ENCODE measurements at regions not wholly inside any gene's neighbourhood (a gene's known extent, or its start where the extent isn't known, plus 50 kb on each side); places are given as distances from the start of the nearest gene placed in this dataset.
"Not testable (repeated sequence)": the region's sequence is repeated elsewhere in the genome, so short reads cannot be mapped to it uniquely, and the experiment has no call there.

- H3K9me3 ChIP-seq (ENCODE audit: control insufficient read depth in 2 of 2, insufficient read depth in 1 of 2, low read length in 1 of 2); H3K36me3 ChIP-seq (ENCODE audit: control insufficient read depth in 2 of 2, insufficient read depth in 2 of 2, low read length in 1 of 2); H3K4me1 ChIP-seq (ENCODE audit: control insufficient read depth in 2 of 2, insufficient read depth in 2 of 2, low read length in 2 of 2); H3K27ac ChIP-seq (ENCODE audit: low read depth in 1 of 2, low read length in 1 of 2); H3K27me3 ChIP-seq (ENCODE audit: control insufficient read depth in 2 of 2, insufficient read depth in 1 of 2, low read length in 1 of 2); DNase-seq (ENCODE audit: low read depth in 6 of 9, low spot score in 9 of 9); H3K4me3 ChIP-seq (ENCODE audit: low read length in 2 of 2): not testable (repeated sequence)
- 0% methylated on average over 1 of the region's 1 CpG for WGBS
These were observed 271.8 kb upstream of the NBPF12 start for GRCh38 chr1:146666275-146666674.

GRCh38 chr1:146660242-146660641 is 277.9 kb upstream of the NBPF12 start:
- H3K27ac ChIP-seq (ENCODE audit: low read depth in 1 of 2, low read length in 1 of 2); DNase-seq (ENCODE audit: low read depth in 6 of 9, low spot score in 9 of 9); H3K9me3 ChIP-seq (ENCODE audit: control insufficient read depth in 2 of 2, insufficient read depth in 1 of 2, low read length in 1 of 2); H3K4me3 ChIP-seq (ENCODE audit: low read length in 2 of 2); H3K36me3 ChIP-seq (ENCODE audit: control insufficient read depth in 2 of 2, insufficient read depth in 2 of 2, low read length in 1 of 2); H3K27me3 ChIP-seq (ENCODE audit: control insufficient read depth in 2 of 2, insufficient read depth in 1 of 2, low read length in 1 of 2); H3K4me1 ChIP-seq (ENCODE audit: control insufficient read depth in 2 of 2, insufficient read depth in 2 of 2, low read length in 2 of 2): not testable (repeated sequence)
- 98% methylated on average over 3 of the region's 4 CpGs for WGBS

GRCh38 chr1:146656356-146657060 is 281.6 kb upstream of the NBPF12 start:
- not testable (repeated sequence) for H3K9me3 ChIP-seq (ENCODE audit: control insufficient read depth in 2 of 2, insufficient read depth in 1 of 2, low read length in 1 of 2); H3K27ac ChIP-seq (ENCODE audit: low read depth in 1 of 2, low read length in 1 of 2); H3K4me3 ChIP-seq (ENCODE audit: low read length in 2 of 2); H3K4me1 ChIP-seq (ENCODE audit: control insufficient read depth in 2 of 2, insufficient read depth in 2 of 2, low read length in 2 of 2); DNase-seq (ENCODE audit: low read depth in 6 of 9, low spot score in 9 of 9); H3K36me3 ChIP-seq (ENCODE audit: control insufficient read depth in 2 of 2, insufficient read depth in 2 of 2, low read length in 1 of 2); H3K27me3 ChIP-seq (ENCODE audit: control insufficient read depth in 2 of 2, insufficient read depth in 1 of 2, low read length in 1 of 2)
- 94% methylated on average over 3 of the region's 3 CpGs for WGBS

GRCh38 chr1:146654763-146655162 is 283.4 kb upstream of the NBPF12 start:
- not testable (repeated sequence) for H3K4me3 ChIP-seq (ENCODE audit: low read length in 2 of 2); H3K9me3 ChIP-seq (ENCODE audit: control insufficient read depth in 2 of 2, insufficient read depth in 1 of 2, low read length in 1 of 2); H3K27ac ChIP-seq (ENCODE audit: low read depth in 1 of 2, low read length in 1 of 2); DNase-seq (ENCODE audit: low read depth in 6 of 9, low spot score in 9 of 9); H3K27me3 ChIP-seq (ENCODE audit: control insufficient read depth in 2 of 2, insufficient read depth in 1 of 2, low read length in 1 of 2); H3K36me3 ChIP-seq (ENCODE audit: control insufficient read depth in 2 of 2, insufficient read depth in 2 of 2, low read length in 1 of 2); H3K4me1 ChIP-seq (ENCODE audit: control insufficient read depth in 2 of 2, insufficient read depth in 2 of 2, low read length in 2 of 2)
- 78% methylated on average over 4 of the region's 4 CpGs for WGBS

GRCh38 chr1:146645978-146646604 is 292.0 kb upstream of the NBPF12 start:
- DNase-seq (ENCODE audit: low read depth in 6 of 9, low spot score in 9 of 9); H3K36me3 ChIP-seq (ENCODE audit: control insufficient read depth in 2 of 2, insufficient read depth in 2 of 2, low read length in 1 of 2); H3K9me3 ChIP-seq (ENCODE audit: control insufficient read depth in 2 of 2, insufficient read depth in 1 of 2, low read length in 1 of 2); H3K27ac ChIP-seq (ENCODE audit: low read depth in 1 of 2, low read length in 1 of 2); H3K4me1 ChIP-seq (ENCODE audit: control insufficient read depth in 2 of 2, insufficient read depth in 2 of 2, low read length in 2 of 2); H3K27me3 ChIP-seq (ENCODE audit: control insufficient read depth in 2 of 2, insufficient read depth in 1 of 2, low read length in 1 of 2); H3K4me3 ChIP-seq (ENCODE audit: low read length in 2 of 2): not testable (repeated sequence)
- 95% methylated on average over 6 of the region's 6 CpGs for WGBS

GRCh38 chr1:146641534-146641933 is 296.6 kb upstream of the NBPF12 start:
- not testable (repeated sequence) for H3K4me1 ChIP-seq (ENCODE audit: control insufficient read depth in 2 of 2, insufficient read depth in 2 of 2, low read length in 2 of 2); H3K27me3 ChIP-seq (ENCODE audit: control insufficient read depth in 2 of 2, insufficient read depth in 1 of 2, low read length in 1 of 2); DNase-seq (ENCODE audit: low read depth in 6 of 9, low spot score in 9 of 9); H3K4me3 ChIP-seq (ENCODE audit: low read length in 2 of 2); H3K27ac ChIP-seq (ENCODE audit: low read depth in 1 of 2, low read length in 1 of 2); H3K36me3 ChIP-seq (ENCODE audit: control insufficient read depth in 2 of 2, insufficient read depth in 2 of 2, low read length in 1 of 2); H3K9me3 ChIP-seq (ENCODE audit: control insufficient read depth in 2 of 2, insufficient read depth in 1 of 2, low read length in 1 of 2)
- WGBS, result 84% methylated on average over 3 of the region's 3 CpGs

- not testable (repeated sequence) for H3K27me3 ChIP-seq (ENCODE audit: control insufficient read depth in 2 of 2, insufficient read depth in 1 of 2, low read length in 1 of 2); H3K36me3 ChIP-seq (ENCODE audit: control insufficient read depth in 2 of 2, insufficient read depth in 2 of 2, low read length in 1 of 2); H3K4me3 ChIP-seq (ENCODE audit: low read length in 2 of 2); DNase-seq (ENCODE audit: low read depth in 6 of 9, low spot score in 9 of 9); H3K9me3 ChIP-seq (ENCODE audit: control insufficient read depth in 2 of 2, insufficient read depth in 1 of 2, low read length in 1 of 2); H3K27ac ChIP-seq (ENCODE audit: low read depth in 1 of 2, low read length in 1 of 2); H3K4me1 ChIP-seq (ENCODE audit: control insufficient read depth in 2 of 2, insufficient read depth in 2 of 2, low read length in 2 of 2)
- 93% methylated on average over 5 of the region's 5 CpGs for WGBS
These were observed 297.5 kb upstream of the NBPF12 start for GRCh38 chr1:146640671-146641070.

- not testable (repeated sequence) for H3K9me3 ChIP-seq (ENCODE audit: control insufficient read depth in 2 of 2, insufficient read depth in 1 of 2, low read length in 1 of 2); H3K36me3 ChIP-seq (ENCODE audit: control insufficient read depth in 2 of 2, insufficient read depth in 2 of 2, low read length in 1 of 2); H3K4me3 ChIP-seq (ENCODE audit: low read length in 2 of 2); H3K4me1 ChIP-seq (ENCODE audit: control insufficient read depth in 2 of 2, insufficient read depth in 2 of 2, low read length in 2 of 2); DNase-seq (ENCODE audit: low read depth in 6 of 9, low spot score in 9 of 9); H3K27ac ChIP-seq (ENCODE audit: low read depth in 1 of 2, low read length in 1 of 2); H3K27me3 ChIP-seq (ENCODE audit: control insufficient read depth in 2 of 2, insufficient read depth in 1 of 2, low read length in 1 of 2)
- WGBS, result 89% methylated on average over 1 of the region's 1 CpG
These were observed 307.8 kb upstream of the NBPF12 start for GRCh38 chr1:146630302-146630701.

GRCh38 chr1:146618582-146618981 is 319.5 kb upstream of the NBPF12 start:
- not testable (repeated sequence) for H3K27me3 ChIP-seq (ENCODE audit: control insufficient read depth in 2 of 2, insufficient read depth in 1 of 2, low read length in 1 of 2); H3K4me1 ChIP-seq (ENCODE audit: control insufficient read depth in 2 of 2, insufficient read depth in 2 of 2, low read length in 2 of 2); H3K27ac ChIP-seq (ENCODE audit: low read depth in 1 of 2, low read length in 1 of 2); H3K4me3 ChIP-seq (ENCODE audit: low read length in 2 of 2); H3K36me3 ChIP-seq (ENCODE audit: control insufficient read depth in 2 of 2, insufficient read depth in 2 of 2, low read length in 1 of 2); DNase-seq (ENCODE audit: low read depth in 6 of 9, low spot score in 9 of 9); H3K9me3 ChIP-seq (ENCODE audit: control insufficient read depth in 2 of 2, insufficient read depth in 1 of 2, low read length in 1 of 2)
- 15% methylated on average over 3 of the region's 4 CpGs for WGBS
